T-helper 17 cell (primary cell): ENCODE measurements at regions not wholly inside any gene's neighbourhood (a gene's known extent, or its start where the extent isn't known, plus 50 kb on each side); places are given as distances from the start of the nearest gene placed in this dataset.

Experiments
- ATAC-seq: fragments of 150-1000 bp; cut with Tn5 transposase; 2 replicates; pipeline ENCODE4 v1.10.0; 2021; ENCODE audit warnings: mild to moderate bottlenecking, moderate library complexity
- DNase-seq, 3 donors: peaks; one replicate each; pipeline versions ENCODE4 v3.0.0 to v3.0.0-alpha.2; 2020 to 2021
- H3K9me3 ChIP-seq: one replicate; pipeline ENCODE4 v1.7.0; 2013; ENCODE audit warnings: low read length, mild to moderate bottlenecking; ENCODE audit not compliant: control insufficient read depth, poor library complexity, severe bottlenecking
- H3K27ac Mint-ChIP-seq: one replicate; pipeline ENCODE4 v1.8.0; 2022; ENCODE audit warnings: mild to moderate bottlenecking, moderate library complexity, mixed read lengths
- H3K27me3 Mint-ChIP-seq: one replicate; pipeline ENCODE4 v1.8.0; 2022; ENCODE audit warnings: mixed read lengths
- H3K36me3 Mint-ChIP-seq: one replicate; pipeline ENCODE4 v1.8.0; 2022; ENCODE audit warnings: low read depth, mixed read lengths
- H3K4me1 Mint-ChIP-seq: one replicate; pipeline ENCODE4 v1.8.0; 2022; ENCODE audit warnings: mild to moderate bottlenecking, mixed read lengths
- H3K4me3 Mint-ChIP-seq: one replicate; pipeline ENCODE4 v1.8.0; 2022; ENCODE audit warnings: mild to moderate bottlenecking, moderate library complexity, mixed read lengths

DNA sequence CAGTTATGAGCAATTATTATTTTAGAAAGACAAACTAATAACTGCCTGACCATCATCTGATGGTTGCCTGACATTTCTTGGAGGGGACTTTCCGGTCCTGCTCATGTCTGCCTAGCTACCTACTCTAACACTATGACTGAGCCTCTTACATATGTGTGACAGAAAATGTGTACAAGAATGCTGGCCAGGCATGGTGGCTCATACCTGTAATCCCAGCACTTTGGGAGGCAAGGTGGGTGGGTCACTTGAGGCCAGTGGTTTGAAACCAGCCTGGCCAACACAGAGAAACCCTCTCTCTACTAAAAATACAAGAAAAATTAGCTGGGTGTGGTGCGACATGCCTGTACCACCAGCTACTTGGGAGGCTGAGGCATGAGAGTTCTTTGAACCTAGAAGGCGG is 666.3 kb downstream of the KCNJ3 start:
- Mint-ChIP-seq H3K27ac (no peak overlapping the region), H3K4me3 (no peak overlapping the region), H3K36me3 (no peaks in the 10 kb centered on the region), H3K27me3 (no peaks in the 10 kb centered on the region), H3K4me1 (no peaks in the 10 kb centered on the region)
- DNase-seq (no peak), ATAC-seq (no peak)
- H3K9me3 ChIP-seq, result no peaks in the 10 kb centered on the region

DNA sequence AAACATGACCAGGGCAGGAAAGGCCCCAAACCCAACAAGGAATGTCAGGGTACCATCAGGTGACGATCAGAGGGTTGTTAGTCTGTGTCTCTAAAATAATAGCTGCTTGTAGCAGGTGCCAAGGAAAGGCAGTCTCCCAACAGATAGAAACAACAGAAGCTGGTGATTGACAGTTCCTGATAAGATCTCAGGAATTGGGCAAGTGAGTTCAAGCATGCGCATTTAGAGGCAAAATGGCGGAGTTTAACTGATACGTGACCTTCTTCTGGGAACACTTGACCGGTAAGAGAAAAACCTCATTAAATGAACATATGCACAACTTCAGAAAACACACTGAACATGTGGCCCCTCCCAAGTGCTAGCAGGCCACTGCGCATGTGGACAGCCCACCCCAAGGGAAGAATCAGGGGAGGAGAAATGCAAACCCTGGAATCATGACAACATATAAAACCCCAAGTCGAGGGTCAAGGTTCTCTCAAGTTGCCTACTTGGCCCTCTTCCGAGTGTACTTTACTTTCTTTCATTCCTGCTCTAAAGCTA is 664.9 kb downstream of the KCNJ3 start:
- H3K36me3 Mint-ChIP-seq, result no peaks in the 10 kb centered on the region
- no peaks in the 10 kb centered on the region for H3K9me3 ChIP-seq
- ATAC-seq, result no peak
- no peak overlapping the region for H3K4me3 Mint-ChIP-seq
- H3K4me1 Mint-ChIP-seq, result no peaks in the 10 kb centered on the region
- H3K27me3 Mint-ChIP-seq, result no peaks in the 10 kb centered on the region
- no peak overlapping the region for H3K27ac Mint-ChIP-seq
- no peak for DNase-seq

DNA sequence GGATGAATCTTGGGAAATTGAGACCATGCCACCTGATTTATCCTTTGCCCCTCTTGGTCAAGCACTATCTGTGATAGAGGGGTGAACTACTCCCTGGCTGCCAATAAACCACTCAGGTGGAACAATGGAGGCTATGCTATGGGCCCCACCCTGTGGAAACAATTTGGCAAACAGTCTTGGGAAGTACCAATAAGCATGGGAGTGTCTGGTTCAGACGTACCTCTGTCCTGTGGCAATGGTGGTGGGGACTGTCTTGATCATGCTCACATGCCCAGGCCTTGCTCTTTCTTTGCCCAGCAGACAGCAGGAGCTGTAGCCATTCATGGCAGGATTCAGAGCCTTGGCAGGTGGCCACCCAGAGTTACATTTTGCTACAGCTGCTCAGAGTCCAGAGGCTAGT is 658.7 kb downstream of the KCNJ3 start:
- DNase-seq (no peak), ATAC-seq (no peak)
- H3K9me3 ChIP-seq, result no peaks in the 10 kb centered on the region
- H3K4me1 Mint-ChIP-seq, result no peaks in the 10 kb centered on the region
- H3K4me3 Mint-ChIP-seq, result no peak overlapping the region
- H3K27me3 Mint-ChIP-seq, result no peaks in the 10 kb centered on the region
- no peaks in the 10 kb centered on the region for H3K36me3 Mint-ChIP-seq
- no peak overlapping the region for H3K27ac Mint-ChIP-seq

DNA sequence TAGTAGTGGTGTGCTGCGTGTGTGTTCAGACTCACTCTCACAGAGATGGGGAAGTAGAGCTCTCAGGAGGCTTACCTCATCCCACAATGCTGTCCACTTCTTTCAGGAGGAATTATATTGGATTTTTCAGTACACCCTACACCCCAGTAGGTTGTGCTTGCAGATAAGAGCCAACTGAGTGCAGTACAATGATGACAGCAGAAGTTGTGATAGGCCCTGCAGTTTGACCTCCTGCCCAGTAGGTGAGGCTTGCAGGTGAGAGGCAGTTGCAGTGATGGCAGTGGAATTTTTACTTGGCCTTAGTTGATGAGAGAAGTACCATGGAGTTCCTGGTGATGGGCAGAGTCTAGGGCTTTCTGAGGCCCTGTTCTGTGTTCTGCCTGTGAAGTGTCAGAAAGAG is 657.8 kb downstream of the KCNJ3 start:
- DNase-seq, result no peak
- Mint-ChIP-seq H3K4me3 (no peak overlapping the region), H3K27ac (no peak overlapping the region), H3K4me1 (no peaks in the 10 kb centered on the region), H3K27me3 (no peaks in the 10 kb centered on the region), H3K36me3 (no peaks in the 10 kb centered on the region)
- H3K9me3 ChIP-seq, result no peaks in the 10 kb centered on the region
- ATAC-seq, result no peak

DNA sequence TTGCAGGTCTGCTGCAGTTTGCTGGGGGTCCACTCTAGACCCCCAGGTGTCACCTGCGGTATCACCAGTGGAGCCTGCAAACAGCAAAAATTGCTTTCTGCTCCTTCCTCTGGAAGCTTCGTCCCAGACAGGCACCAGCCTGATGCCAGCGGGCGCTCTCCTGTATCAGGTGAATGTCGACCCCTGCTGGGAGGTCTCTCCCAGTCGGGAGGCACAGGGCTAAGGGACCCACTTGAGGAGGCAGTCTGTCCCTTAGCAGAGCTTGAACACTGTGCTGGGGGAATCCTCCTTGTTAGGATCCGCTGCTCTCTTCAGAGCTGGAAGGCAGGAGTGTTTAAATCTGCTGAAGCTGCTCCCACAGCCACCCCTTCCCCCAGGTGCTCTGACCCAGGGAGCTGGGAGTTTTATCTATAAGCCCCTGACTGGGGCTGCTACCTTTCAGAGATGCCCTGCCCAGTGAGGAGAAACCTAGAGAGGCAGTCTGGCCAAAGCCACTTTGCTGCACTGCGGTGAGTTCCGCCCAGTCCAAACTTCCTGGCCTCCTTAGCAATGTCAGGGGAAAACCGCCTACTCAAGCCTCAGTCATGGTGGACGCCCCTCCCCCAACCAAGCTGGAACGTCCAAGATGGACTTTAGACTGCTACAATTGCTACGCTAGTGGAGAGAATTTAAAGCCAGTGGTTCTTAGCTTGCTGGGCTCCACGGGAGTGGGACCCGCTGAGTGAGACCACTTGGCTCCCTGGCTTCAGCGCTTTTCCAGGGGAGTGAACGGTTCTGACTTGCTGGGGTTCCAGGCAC is 652.5 kb downstream of the KCNJ3 start:
- DNase-seq, result no peak
- H3K4me1 Mint-ChIP-seq, result no peaks in the 10 kb centered on the region
- H3K27me3 Mint-ChIP-seq, result no peaks in the 10 kb centered on the region
- no peaks in the 10 kb centered on the region for H3K36me3 Mint-ChIP-seq
- ATAC-seq, result no peak
- no peak overlapping the region for H3K27ac Mint-ChIP-seq
- no peaks in the 10 kb centered on the region for H3K9me3 ChIP-seq
- no peak overlapping the region for H3K4me3 Mint-ChIP-seq

DNA sequence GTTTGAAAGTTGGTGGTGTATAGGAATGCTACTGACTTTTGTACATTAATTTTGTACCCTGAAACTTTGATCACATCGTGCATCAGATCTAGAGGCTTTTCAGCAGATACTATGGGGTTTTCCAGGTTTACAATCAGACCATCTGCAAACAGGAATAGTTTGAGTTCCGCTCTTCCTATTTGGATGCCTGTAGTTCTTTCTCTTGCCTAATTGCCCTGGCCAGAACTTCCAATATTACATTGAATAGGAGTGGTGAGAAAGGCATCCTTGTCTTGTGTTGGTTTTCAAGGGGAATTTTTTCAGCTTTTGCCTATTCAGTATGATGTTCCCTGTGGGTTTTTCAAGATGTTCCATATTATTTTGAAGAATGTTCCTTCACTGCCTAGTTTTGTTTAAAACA is 633.5 kb downstream of the KCNJ3 start:
- no peaks in the 10 kb centered on the region for H3K4me1 Mint-ChIP-seq
- no peaks in the 10 kb centered on the region for H3K27me3 Mint-ChIP-seq
- no peak overlapping the region for H3K27ac Mint-ChIP-seq
- no peaks in the 10 kb centered on the region for H3K36me3 Mint-ChIP-seq
- no peak overlapping the region for H3K4me3 Mint-ChIP-seq
- no peaks in the 10 kb centered on the region for H3K9me3 ChIP-seq
- ATAC-seq (no peak), DNase-seq (no peak)

DNA sequence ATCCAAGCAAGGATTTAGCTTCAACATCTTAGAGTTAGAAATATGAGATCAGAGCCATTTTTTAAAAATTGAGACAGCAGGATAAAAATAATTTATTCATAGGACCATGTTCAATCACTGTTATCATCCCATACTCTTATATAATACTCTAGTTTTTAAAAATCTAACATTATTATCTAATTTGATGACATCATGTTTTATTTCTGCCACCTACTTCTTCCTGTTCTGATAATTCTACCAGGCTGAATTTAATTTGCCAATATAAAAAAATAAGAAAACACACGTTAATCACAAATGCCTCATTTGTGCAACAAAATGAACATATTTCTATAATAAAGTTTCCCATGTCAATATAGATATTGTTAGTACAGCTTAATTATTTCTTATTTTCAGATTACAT is 621.7 kb downstream of the KCNJ3 start:
- no peak for DNase-seq
- no peaks in the 10 kb centered on the region for H3K27me3 Mint-ChIP-seq
- ATAC-seq, result no peak
- no peak overlapping the region for H3K4me3 Mint-ChIP-seq
- no peaks in the 10 kb centered on the region for H3K36me3 Mint-ChIP-seq
- H3K4me1 Mint-ChIP-seq, result no peaks in the 10 kb centered on the region
- H3K27ac Mint-ChIP-seq, result no peak overlapping the region
- no peaks in the 10 kb centered on the region for H3K9me3 ChIP-seq

DNA sequence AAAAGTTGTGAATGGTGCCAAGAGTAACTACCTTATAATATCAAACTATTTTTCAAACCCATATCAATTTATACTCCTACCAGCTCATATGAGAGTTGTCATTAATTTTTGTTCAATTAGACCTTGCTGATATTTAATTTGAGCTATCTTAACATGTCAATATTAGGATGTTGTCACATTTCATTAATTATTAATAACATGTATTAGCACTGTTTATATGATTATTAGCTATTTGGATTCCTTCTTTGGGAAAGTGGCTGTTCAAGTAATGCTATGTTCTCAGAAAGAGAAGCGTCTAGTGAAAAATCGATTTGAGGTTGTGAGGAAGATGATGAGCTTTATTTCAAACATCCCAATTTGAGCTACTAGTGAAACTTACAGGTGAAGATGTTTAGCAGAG is 620.2 kb downstream of the KCNJ3 start:
- ATAC-seq, result no peak
- Mint-ChIP-seq H3K27me3 (no peaks in the 10 kb centered on the region), H3K27ac (no peak overlapping the region), H3K4me3 (no peak overlapping the region), H3K36me3 (no peaks in the 10 kb centered on the region), H3K4me1 (no peaks in the 10 kb centered on the region)
- H3K9me3 ChIP-seq, result no peaks in the 10 kb centered on the region
- DNase-seq, result no peak

DNA sequence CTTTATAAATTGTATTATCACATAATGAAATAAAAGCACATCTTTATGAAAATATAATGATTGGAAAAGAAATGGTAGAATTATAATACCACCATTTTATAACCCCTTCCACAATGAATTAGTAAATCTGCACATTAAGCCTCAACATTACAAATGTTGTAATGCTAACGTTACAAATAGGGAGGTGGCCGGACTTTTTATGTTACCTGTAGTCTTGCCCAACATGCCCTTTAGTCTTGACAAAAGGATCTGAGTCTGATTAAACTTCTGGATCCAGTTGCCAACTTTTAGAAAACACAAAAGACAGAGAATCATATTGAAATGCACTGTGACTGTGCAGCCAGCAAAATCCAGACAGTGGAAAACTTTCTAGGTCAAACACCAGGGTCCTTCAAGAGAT is 617.3 kb downstream of the KCNJ3 start:
- H3K4me3 Mint-ChIP-seq, result no peak overlapping the region
- no peak for ATAC-seq

DNA sequence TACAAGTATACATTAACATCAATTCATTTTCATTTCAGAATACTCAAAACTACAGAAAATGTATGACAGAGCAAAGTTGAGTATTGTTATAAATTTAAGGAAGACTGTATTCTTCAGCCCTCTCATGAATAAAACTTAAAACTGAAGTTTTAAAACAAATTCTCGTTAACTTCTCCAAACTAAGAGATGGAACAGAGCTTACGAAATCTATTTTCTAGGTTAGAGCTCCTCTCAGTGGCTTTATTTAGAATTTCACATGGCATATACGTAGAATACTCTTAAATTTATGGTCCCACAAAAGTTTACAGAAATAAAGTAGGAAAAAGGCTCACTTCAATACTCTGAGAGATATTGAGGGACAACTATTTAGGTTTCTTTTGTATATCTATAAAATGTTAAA is 612.1 kb downstream of the KCNJ3 start:
- Mint-ChIP-seq H3K4me3 (no peak overlapping the region), H3K27ac (no peak overlapping the region), H3K27me3 (no peaks in the 10 kb centered on the region), H3K36me3 (no peaks in the 10 kb centered on the region), H3K4me1 (no peaks in the 10 kb centered on the region)
- ATAC-seq, result no peak
- H3K9me3 ChIP-seq, result no peaks in the 10 kb centered on the region
- no peak for DNase-seq

More for the DNA sequence above, 617.3 kb downstream of the KCNJ3 start:
- H3K9me3 ChIP-seq, result no peaks in the 10 kb centered on the region
- Mint-ChIP-seq H3K4me1 (no peaks in the 10 kb centered on the region), H3K27ac (no peak overlapping the region), H3K36me3 (no peaks in the 10 kb centered on the region), H3K27me3 (no peaks in the 10 kb centered on the region)
- DNase-seq, result no peak

DNA sequence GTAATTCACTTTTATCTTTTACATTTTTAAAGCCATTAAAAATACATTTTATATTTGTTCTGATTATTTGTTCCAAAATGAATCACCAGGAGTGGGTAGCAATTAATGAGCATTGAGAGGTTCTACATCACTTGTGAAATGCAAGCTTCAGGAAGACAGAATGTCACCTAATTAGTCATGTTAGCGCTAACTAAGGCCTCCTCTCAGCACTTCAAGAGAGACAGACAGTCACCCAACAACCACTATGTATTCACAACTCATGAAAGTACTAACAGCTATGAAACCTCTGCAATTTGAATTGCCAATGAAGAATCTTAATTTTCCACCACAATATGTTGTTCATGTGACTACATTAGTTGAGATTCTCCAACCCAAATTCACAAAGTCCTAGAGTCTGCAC is 611.0 kb downstream of the KCNJ3 start:
- Mint-ChIP-seq H3K36me3 (no peaks in the 10 kb centered on the region), H3K27ac (no peak overlapping the region), H3K4me1 (no peaks in the 10 kb centered on the region), H3K27me3 (no peaks in the 10 kb centered on the region), H3K4me3 (no peak overlapping the region)
- ATAC-seq (no peak), DNase-seq (no peak)
- no peaks in the 10 kb centered on the region for H3K9me3 ChIP-seq

DNA sequence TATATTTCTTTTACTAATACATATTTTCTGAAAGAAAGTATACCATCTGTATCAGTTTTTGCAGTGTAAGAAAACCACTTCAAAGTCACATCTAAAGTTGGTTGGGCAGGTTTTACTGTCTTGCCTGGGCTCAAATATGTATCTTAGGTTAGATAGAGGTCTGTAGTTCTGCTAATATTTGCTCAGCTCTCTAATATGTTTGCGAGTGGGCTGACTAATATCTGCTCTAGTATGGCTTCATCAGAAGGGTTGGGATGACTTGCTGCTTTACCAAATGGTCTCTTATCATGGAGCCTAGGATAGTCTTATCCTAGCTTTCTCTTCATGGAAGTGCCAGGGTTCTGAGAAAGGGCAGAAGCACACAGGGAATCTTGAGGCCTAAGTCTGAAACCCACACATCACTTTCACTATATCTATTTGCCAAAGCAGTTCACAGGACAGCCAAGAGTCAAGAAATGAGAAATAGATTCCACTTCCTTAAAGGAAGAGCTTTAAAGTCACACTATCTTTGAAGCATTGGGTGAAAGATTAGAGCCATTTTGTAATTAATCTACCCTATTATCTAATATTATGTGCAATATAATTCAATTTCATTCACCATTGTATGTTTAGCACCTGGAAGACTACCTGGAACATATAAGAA is 610.0 kb downstream of the KCNJ3 start:
- no peak for DNase-seq
- Mint-ChIP-seq H3K4me3 (no peak overlapping the region), H3K36me3 (no peaks in the 10 kb centered on the region), H3K27me3 (no peaks in the 10 kb centered on the region), H3K27ac (no peak overlapping the region), H3K4me1 (no peaks in the 10 kb centered on the region)
- no peak for ATAC-seq
- H3K9me3 ChIP-seq, result no peaks in the 10 kb centered on the region

DNA sequence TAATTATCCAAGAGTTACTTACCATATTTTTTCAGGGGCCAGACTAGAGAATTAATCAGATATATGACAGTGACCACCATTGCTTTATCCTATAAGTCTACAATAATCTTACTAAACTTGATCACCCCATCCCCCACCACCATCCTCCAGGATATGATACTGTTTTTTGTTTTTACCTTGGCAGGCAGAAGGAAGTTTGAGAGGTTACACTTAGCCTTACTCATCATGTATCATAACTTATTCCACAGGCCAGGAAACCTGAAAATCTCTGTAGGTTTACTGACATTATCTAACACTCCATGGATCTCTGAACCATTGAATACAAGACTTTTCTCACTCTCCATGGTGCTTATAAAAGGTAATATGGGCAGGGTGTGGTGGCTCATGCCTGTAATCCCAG is 602.7 kb downstream of the KCNJ3 start:
- Mint-ChIP-seq H3K4me1 (no peaks in the 10 kb centered on the region), H3K27ac (no peak overlapping the region), H3K36me3 (no peaks in the 10 kb centered on the region), H3K4me3 (no peak overlapping the region), H3K27me3 (no peaks in the 10 kb centered on the region)
- DNase-seq (no peak), ATAC-seq (no peak)
- H3K9me3 ChIP-seq, result no peaks in the 10 kb centered on the region

DNA sequence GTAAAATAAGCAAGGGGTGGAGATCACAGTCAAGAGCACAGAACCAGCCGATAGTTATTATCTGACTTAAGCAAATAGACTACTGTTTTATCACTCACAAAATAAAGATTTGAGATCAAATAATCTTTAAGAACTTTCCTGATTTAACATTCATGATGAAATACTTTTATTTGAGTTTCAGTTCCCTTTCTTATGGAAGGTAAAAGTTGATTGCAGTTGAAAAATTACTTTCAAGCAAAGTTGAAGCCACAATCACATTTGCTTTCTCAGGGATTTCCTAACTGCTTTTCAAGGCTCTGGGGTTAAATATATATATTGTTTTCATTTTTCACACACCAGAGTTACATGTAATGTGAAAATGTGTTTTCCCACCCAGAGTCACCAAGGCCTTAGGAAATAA is 599.5 kb downstream of the KCNJ3 start:
- Mint-ChIP-seq H3K36me3 (no peaks in the 10 kb centered on the region), H3K4me1 (no peaks in the 10 kb centered on the region), H3K27me3 (no peaks in the 10 kb centered on the region), H3K4me3 (no peak overlapping the region), H3K27ac (no peak overlapping the region)
- DNase-seq, result no peak
- no peak for ATAC-seq
- no peaks in the 10 kb centered on the region for H3K9me3 ChIP-seq
